Hepatocyte (in vitro differentiated cells): ENCODE measurements at regions not wholly inside any gene's neighbourhood (a gene's known extent, or its start where the extent isn't known, plus 50 kb on each side); places are given as distances from the start of the nearest gene placed in this dataset.

Experiments
- EZH2phosphoT487 ChIP-seq: fragments of 200-600 bp; sonication (generic); IDR thresholded peaks from one replicate; pipeline ENCODE4 v1.6.1; 2018; ENCODE audit warnings: antibody characterized with exemption, mild to moderate bottlenecking, low read depth, moderate library complexity; ENCODE audit not compliant: unreplicated experiment, severe bottlenecking
- TF ChIP-seq, protein P1 (sequence below): fragments of 200-600 bp; sonication (generic); IDR thresholded peaks from 2 replicates; pipeline ENCODE4 v1.5.1; 2016; ENCODE audit warnings: antibody characterized with exemption, mild to moderate bottlenecking; ENCODE audit not compliant: poor library complexity

- TF ChIP-seq, protein P1, sequence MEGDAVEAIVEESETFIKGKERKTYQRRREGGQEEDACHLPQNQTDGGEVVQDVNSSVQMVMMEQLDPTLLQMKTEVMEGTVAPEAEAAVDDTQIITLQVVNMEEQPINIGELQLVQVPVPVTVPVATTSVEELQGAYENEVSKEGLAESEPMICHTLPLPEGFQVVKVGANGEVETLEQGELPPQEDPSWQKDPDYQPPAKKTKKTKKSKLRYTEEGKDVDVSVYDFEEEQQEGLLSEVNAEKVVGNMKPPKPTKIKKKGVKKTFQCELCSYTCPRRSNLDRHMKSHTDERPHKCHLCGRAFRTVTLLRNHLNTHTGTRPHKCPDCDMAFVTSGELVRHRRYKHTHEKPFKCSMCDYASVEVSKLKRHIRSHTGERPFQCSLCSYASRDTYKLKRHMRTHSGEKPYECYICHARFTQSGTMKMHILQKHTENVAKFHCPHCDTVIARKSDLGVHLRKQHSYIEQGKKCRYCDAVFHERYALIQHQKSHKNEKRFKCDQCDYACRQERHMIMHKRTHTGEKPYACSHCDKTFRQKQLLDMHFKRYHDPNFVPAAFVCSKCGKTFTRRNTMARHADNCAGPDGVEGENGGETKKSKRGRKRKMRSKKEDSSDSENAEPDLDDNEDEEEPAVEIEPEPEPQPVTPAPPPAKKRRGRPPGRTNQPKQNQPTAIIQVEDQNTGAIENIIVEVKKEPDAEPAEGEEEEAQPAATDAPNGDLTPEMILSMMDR: no peak
- no peak for TF ChIP-seq EZH2phosphoT487
Observed at GRCh38 chr1:4599521-4599920, 54.9 kb upstream of the AJAP1 start.
